NCI-H1092 treated with DMSO at 0.1 percent for 48 hours (cell line): ENCODE measurements at regions not wholly inside any gene's neighbourhood (a gene's known extent, or its start where the extent isn't known, plus 50 kb on each side); places are given as distances from the start of the nearest gene placed in this dataset.

ENCODE experiments used
- DNase-seq: peaks from one replicate; lab custom pipeline; 2025; lab: John Stamatoyannopoulos, UW

- no peak for DNase-seq
Measured at GRCh38 chr6:85127696-85128243, 322.1 kb upstream of the NT5E start.

GRCh38 chr6:85127168-85127498, 322.8 kb upstream of the NT5E start:
- DNase-seq, result no peak

- DNase-seq, result no peak
Measured at GRCh38 chr6:85126485-85127167, 323.3 kb upstream of the NT5E start.

GRCh38 chr6:85125526-85125925, 324.4 kb upstream of the NT5E start:
- no peak for DNase-seq

- no peak for DNase-seq
Measured at GRCh38 chr6:85124472-85125354, 325.2 kb upstream of the NT5E start.

GRCh38 chr6:85121158-85121557, 328.7 kb upstream of the NT5E start:
- DNase-seq, result no peak

- no peak for DNase-seq
Measured at GRCh38 chr6:85118652-85119235, 331.1 kb upstream of the NT5E start.

- no peak for DNase-seq
Measured at GRCh38 chr6:85118233-85118632, 331.6 kb upstream of the NT5E start.

GRCh38 chr6:85116475-85116874, 333.4 kb upstream of the NT5E start:
- DNase-seq, result no peak

- no peak for DNase-seq
Measured at GRCh38 chr6:85115876-85116275, 334.0 kb upstream of the NT5E start.

- no peak for DNase-seq
Measured at GRCh38 chr6:85115376-85115775, 334.5 kb upstream of the NT5E start.

GRCh38 chr6:85114581-85114935, 335.3 kb upstream of the NT5E start:
- no peak for DNase-seq

GRCh38 chr6:85113934-85114580, 335.8 kb upstream of the NT5E start:
- DNase-seq, result no peak

- DNase-seq, result no peak
Measured at GRCh38 chr6:85112540-85112939, 337.3 kb upstream of the NT5E start.

- no peak for DNase-seq
Measured at GRCh38 chr6:85111481-85112011, 338.3 kb upstream of the NT5E start.

- DNase-seq, result no peak
Measured at GRCh38 chr6:85110943-85111342, 338.9 kb upstream of the NT5E start.

- no peak for DNase-seq
Measured at GRCh38 chr6:85107701-85108100, 342.2 kb upstream of the NT5E start.

GRCh38 chr6:85096976-85097375, 332.6 kb upstream of the TBX18 start:
- DNase-seq, result no peak

- no peak for DNase-seq
Measured at GRCh38 chr6:85092226-85092625, 327.8 kb upstream of the TBX18 start.

- DNase-seq, result no peak
Measured at GRCh38 chr6:85089255-85089654, 324.9 kb upstream of the TBX18 start.

- DNase-seq, result no peak
Measured at GRCh38 chr6:85085875-85086274, 321.5 kb upstream of the TBX18 start.

- DNase-seq, result no peak
Measured at GRCh38 chr6:85081102-85081501, 316.7 kb upstream of the TBX18 start.
